HCT116 (cell line): ENCODE measurements at regions not wholly inside any gene's neighbourhood (a gene's known extent, or its start where the extent isn't known, plus 50 kb on each side); places are given as distances from the start of the nearest gene placed in this dataset.

Experiments
- ATAC-seq: fragments of 200-7000 bp; cut with Tn5 transposase; 2 replicates; pipeline ENCODE4 v1.9.1; 2020; ENCODE audit warnings: mild to moderate bottlenecking, moderate library complexity
- BruUV-seq: library from RNA; stranded (reverse); fragments of 400-500 nt; replicated peaks from 2 replicates; lab custom pipeline; 2021; lab: Mats Ljungman, UMichigan
- CTCF ChIA-PET: fragments of 300-600 bp; sonication (Branson Sonifier 250); formaldehyde crosslinking; loops from one replicate; lab custom pipeline; 2021; ENCODE audit warnings: antibody characterized with exemption; lab: Charles Lee
- POLR2A ChIA-PET: fragments of 300-600, 350-600 bp; sonication (Branson Sonifier 250); formaldehyde crosslinking; loops from one replicate; lab custom pipeline; 2021; ENCODE audit warnings: antibody characterized with exemption; lab: Charles Lee
- RAD21 ChIA-PET, 2 experiments: fragments of 300-600 bp; sonication (Branson Sonifier 250); formaldehyde crosslinking; loops; one replicate each; lab custom pipeline; 2023; ENCODE audit warnings: low total read pairs in 2 of 2; ENCODE audit not compliant: uncharacterized antibody in 2 of 2, unreplicated experiment in 2 of 2, low non-redundant PET in 1 of 2; lab: Charles Lee
- DNase-seq: peaks from one replicate; pipeline ENCODE4 v3.0.0-alpha.2; 2010; ENCODE audit warnings: low read depth, low spot score
- H2AFZ ChIP-seq: fragments of 200-600 bp; shearing (Covaris generic), sonication (generic); 2 replicates; pipeline ENCODE4 v1.6.1; 2017; ENCODE audit warnings: low read depth, mixed run types, mixed read lengths, antibody characterized with exemption, low read length; ENCODE audit not compliant: poor library complexity, severe bottlenecking
- H3K27ac ChIP-seq: 2 replicates; pipeline ENCODE4 v1.5.1; 2012; ENCODE audit warnings: low read depth, low read length
- H3K27me3 ChIP-seq: fragments of 200-600 bp; sonication (generic); 2 replicates; pipeline ENCODE4 v1.6.1; 2016; ENCODE audit warnings: mixed run types, low read length, mixed read lengths; ENCODE audit not compliant: insufficient read depth
- H3K36me3 ChIP-seq, 2 experiments: fragments of 200-500 bp in 1 of 2; fragments of 200-600 bp in 1 of 2; sonication (Bioruptor generic) in 1 of 2; sonication (generic) in 1 of 2; 2 replicates each; pipeline versions ENCODE4 v1.5.1 to v1.6.1; 2014 to 2016; ENCODE audit warnings: low read length in 2 of 2, inconsistent platforms in 1 of 2, mixed read lengths in 1 of 2, mixed run types in 1 of 2; ENCODE audit not compliant: insufficient read depth in 2 of 2, control insufficient read depth in 1 of 2
- H3K4me1 ChIP-seq, 2 experiments: fragments of 200-600 bp in 1 of 2; sonication (generic) in 1 of 2; 2 replicates each; pipeline versions ENCODE4 v1.5.1 to v1.6.1; 2012 to 2017; ENCODE audit warnings: low read length in 2 of 2, inconsistent platforms in 1 of 2, mild to moderate bottlenecking in 1 of 2, mixed read lengths in 1 of 2, mixed run types in 1 of 2, moderate library complexity in 1 of 2; ENCODE audit not compliant: insufficient read depth in 2 of 2, control insufficient read depth in 1 of 2
- H3K4me2 ChIP-seq: fragments of 200-600 bp; sonication (generic); 2 replicates; pipeline ENCODE4 v1.6.1; 2017; ENCODE audit warnings: mixed run types, low read length, mixed read lengths
- H3K4me3 ChIP-seq, 2 experiments: fragments of 200-600 bp in 1 of 2; sonication (generic) in 1 of 2; replicated peaks in 1 of 2; 2 replicates each; pipeline ENCODE4 v1.5.1; 2011 to 2016; ENCODE audit warnings: low read length in 2 of 2, control low read depth in 1 of 2, low read depth in 1 of 2, mild to moderate bottlenecking in 1 of 2, mixed read lengths in 1 of 2, mixed run types in 1 of 2
- H3K79me2 ChIP-seq: fragments of 200-600 bp; sonication (generic); 2 replicates; pipeline ENCODE4 v1.6.1; 2017; ENCODE audit warnings: mild to moderate bottlenecking, mixed run types, low read length, moderate library complexity, mixed read lengths; ENCODE audit not compliant: insufficient read depth
- H3K9ac ChIP-seq: fragments of 200-600 bp; sonication (generic); 2 replicates; pipeline ENCODE4 v1.6.1; 2016; ENCODE audit warnings: low read length, mixed read lengths
- H3K9me2 ChIP-seq: fragments of 200-600 bp; sonication (generic), shearing (Covaris generic); 2 replicates; pipeline ENCODE4 v1.6.1; 2017; ENCODE audit warnings: mixed run types, mild to moderate bottlenecking, moderate library complexity; ENCODE audit not compliant: insufficient read depth
- H3K9me3 ChIP-seq, 2 experiments: fragments of 200-500 bp in 1 of 2; fragments of 200-600 bp in 1 of 2; sonication (Bioruptor generic) in 1 of 2; sonication (generic) in 1 of 2; 2 replicates each; pipeline ENCODE4 v1.6.1; 2014 to 2017; ENCODE audit warnings: low read length in 2 of 2, mixed read lengths in 2 of 2, inconsistent platforms in 1 of 2, low read depth in 1 of 2, mild to moderate bottlenecking in 1 of 2, mixed run types in 1 of 2, moderate library complexity in 1 of 2; ENCODE audit not compliant: control insufficient read depth in 1 of 2, insufficient read depth in 1 of 2
- H4K20me1 ChIP-seq: fragments of 200-600 bp; sonication (generic), shearing (Covaris generic); 2 replicates; pipeline ENCODE4 v1.6.1; 2017; ENCODE audit warnings: mixed run types, mild to moderate bottlenecking, moderate library complexity; ENCODE audit not compliant: insufficient read depth
- CBX3 ChIP-seq: IDR thresholded peaks from 2 replicates; pipeline ENCODE4 v1.6.1; 2012; ENCODE audit warnings: low read depth
- CEBPB ChIP-seq: IDR thresholded peaks from 2 replicates; pipeline ENCODE4 v1.6.1; 2012; ENCODE audit warnings: low read depth
- EGR1 ChIP-seq: IDR thresholded peaks from 2 replicates; pipeline ENCODE4 v1.6.1; 2012; ENCODE audit warnings: low read depth
- EZH2 ChIP-seq: fragments of 200-600 bp; sonication (generic); IDR thresholded peaks from 2 replicates; pipeline ENCODE4 v1.6.1; 2017; ENCODE audit warnings: antibody characterized with exemption, mixed run types
- EZH2phosphoT487 ChIP-seq: fragments of 200-600 bp; IDR thresholded peaks from 2 replicates; pipeline ENCODE4 v1.6.1; 2018; ENCODE audit warnings: antibody characterized with exemption, borderline replicate concordance
- JUND ChIP-seq: IDR thresholded peaks from 2 replicates; pipeline ENCODE4 v1.6.1; 2012
- MAX ChIP-seq: IDR thresholded peaks from 2 replicates; pipeline ENCODE4 v1.6.1; 2012
- POLR2A ChIP-seq: IDR thresholded peaks from 2 replicates; pipeline ENCODE4 v1.7.0; 2011; ENCODE audit warnings: borderline replicate concordance; ENCODE audit not compliant: insufficient read depth, insufficient read length; ENCODE audit errors: extremely low read depth
- POLR2AphosphoS5 ChIP-seq: IDR thresholded peaks from 2 replicates; pipeline ENCODE4 v1.6.1; 2011; ENCODE audit warnings: mild to moderate bottlenecking, low read depth, low read length, moderate library complexity
- SIN3A ChIP-seq: IDR thresholded peaks from 2 replicates; pipeline ENCODE4 v1.6.1; 2012; ENCODE audit warnings: low read depth
- SP1 ChIP-seq: IDR thresholded peaks from 2 replicates; pipeline ENCODE4 v1.6.1; 2012; ENCODE audit warnings: low read depth
- SRF ChIP-seq: IDR thresholded peaks from 2 replicates; pipeline ENCODE4 v1.6.1; 2012; ENCODE audit warnings: low read depth
- TCF7L2 ChIP-seq: IDR thresholded peaks from 2 replicates; pipeline ENCODE4 v1.7.0; 2011; ENCODE audit warnings: borderline replicate concordance, inconsistent platforms; ENCODE audit not compliant: insufficient read depth, insufficient read length; ENCODE audit errors: extremely low read depth
- YY1 ChIP-seq: IDR thresholded peaks from 2 replicates; pipeline ENCODE4 v1.6.1; 2011; ENCODE audit warnings: low read length, low read depth, moderate library complexity, mild to moderate bottlenecking; ENCODE audit not compliant: insufficient replicate concordance; ENCODE audit errors: extremely low read depth
- ZBTB33 ChIP-seq: IDR thresholded peaks from 2 replicates; pipeline ENCODE4 v1.6.1; 2011; ENCODE audit warnings: mild to moderate bottlenecking, low read length, moderate library complexity; ENCODE audit not compliant: insufficient replicate concordance; ENCODE audit errors: extremely low read depth
- ZNF274 ChIP-seq: fragments of 200-500 bp; sonication (Bioruptor generic); IDR thresholded peaks from 2 replicates; pipeline ENCODE4 v1.6.1; 2014; ENCODE audit warnings: mild to moderate bottlenecking, low read depth, low read length, inconsistent platforms
- intact Hi-C: fragments of 100-400 bp; cut with micrococcal nuclease; formaldehyde crosslinking; loops from 2 replicates; pipeline ENCODE4 v1.10.0; 2022
- TF ChIP-seq, protein P1 (sequence below): IDR thresholded peaks from 2 replicates; pipeline ENCODE4 v1.6.1; 2012

- H4K20me1 ChIP-seq = no peaks in the 10 kb centered on the region
- H3K79me2 ChIP-seq = no peaks in the 10 kb centered on the region
- no peak overlapping the region for H3K9ac ChIP-seq
- ATAC-seq = no peak
- no peak for DNase-seq
- no peaks in the 10 kb centered on the region for H3K9me3 ChIP-seq
- H3K9me2 ChIP-seq = no peaks in the 10 kb centered on the region
- H3K36me3 ChIP-seq = no peaks in the 10 kb centered on the region
- no peaks in the 10 kb centered on the region for H3K27me3 ChIP-seq
- ChIA-PET CTCF (no interaction called here), POLR2A (no interaction called here), RAD21 (no interaction called here)
- H3K27ac ChIP-seq = no peak overlapping the region
- TF ChIP-seq EGR1 (no peak), EZH2phosphoT487 (no peak), ZBTB33 (no peak), MAX (no peak), SP1 (no peak), JUND (no peak), SIN3A (no peak), POLR2A (no peak), YY1 (no peak)
- no peak overlapping the region for H3K4me3 ChIP-seq
- intact Hi-C loops = no loop called here
- H3K4me2 ChIP-seq = no peak overlapping the region
- no TSS peak for BruUV-seq
- no peaks in the 10 kb centered on the region for H3K4me1 ChIP-seq
- H2AFZ ChIP-seq = no peak overlapping the region
These were observed 95.1 kb downstream of the KCTD15 start for GRCh38 chr19:33891773-33892172.

GRCh38 chr19:33894787-33895186 lies 98.1 kb downstream of the KCTD15 start:
- ChIA-PET POLR2A (no interaction called here), RAD21 (no interaction called here), CTCF (no interaction called here)
- intact Hi-C loops = no loop called here
- Histone ChIP-seq H3K79me2 (no peaks in the 10 kb centered on the region), H2AFZ (no peak overlapping the region), H4K20me1 (no peaks in the 10 kb centered on the region), H3K4me3 (no peak overlapping the region), H3K9ac (no peak overlapping the region), H3K27ac (no peak overlapping the region), H3K9me2 (no peaks in the 10 kb centered on the region), H3K4me2 (no peak overlapping the region), H3K36me3 (no peaks in the 10 kb centered on the region)
- no peak for ATAC-seq
- DNase-seq = no peak
- TF ChIP-seq CBX3 (no peak), SRF (no peak), ZNF274 (no peak), JUND (no peak), TCF7L2 (no peak), EZH2phosphoT487 (no peak), CEBPB (no peak), POLR2AphosphoS5 (no peak), MAX (no peak), EGR1 (no peak), EZH2 (no peak)
- TF ChIP-seq, protein P1, sequence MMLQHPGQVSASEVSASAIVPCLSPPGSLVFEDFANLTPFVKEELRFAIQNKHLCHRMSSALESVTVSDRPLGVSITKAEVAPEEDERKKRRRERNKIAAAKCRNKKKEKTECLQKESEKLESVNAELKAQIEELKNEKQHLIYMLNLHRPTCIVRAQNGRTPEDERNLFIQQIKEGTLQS = no peak
- TF ChIP-seq, all 23 proteins: peak for 0
- H3K27me3 ChIP-seq = no peaks in the 10 kb centered on the region
- no TSS peak for BruUV-seq
- no peaks in the 10 kb centered on the region for H3K4me1 ChIP-seq
- peaks cover 10% of the 10 kb centered on the region in 2 experiments for H3K9me3 ChIP-seq
